ENCODE measurements at regions not wholly inside any gene's neighbourhood (a gene's known extent, or its start where the extent isn't known, plus 50 kb on each side); places are given as distances from the start of the nearest gene placed in this dataset.
"Not testable (repeated sequence)": the region's sequence is repeated elsewhere in the genome, so short reads cannot be mapped to it uniquely, and the experiment has no call there.

DNA sequence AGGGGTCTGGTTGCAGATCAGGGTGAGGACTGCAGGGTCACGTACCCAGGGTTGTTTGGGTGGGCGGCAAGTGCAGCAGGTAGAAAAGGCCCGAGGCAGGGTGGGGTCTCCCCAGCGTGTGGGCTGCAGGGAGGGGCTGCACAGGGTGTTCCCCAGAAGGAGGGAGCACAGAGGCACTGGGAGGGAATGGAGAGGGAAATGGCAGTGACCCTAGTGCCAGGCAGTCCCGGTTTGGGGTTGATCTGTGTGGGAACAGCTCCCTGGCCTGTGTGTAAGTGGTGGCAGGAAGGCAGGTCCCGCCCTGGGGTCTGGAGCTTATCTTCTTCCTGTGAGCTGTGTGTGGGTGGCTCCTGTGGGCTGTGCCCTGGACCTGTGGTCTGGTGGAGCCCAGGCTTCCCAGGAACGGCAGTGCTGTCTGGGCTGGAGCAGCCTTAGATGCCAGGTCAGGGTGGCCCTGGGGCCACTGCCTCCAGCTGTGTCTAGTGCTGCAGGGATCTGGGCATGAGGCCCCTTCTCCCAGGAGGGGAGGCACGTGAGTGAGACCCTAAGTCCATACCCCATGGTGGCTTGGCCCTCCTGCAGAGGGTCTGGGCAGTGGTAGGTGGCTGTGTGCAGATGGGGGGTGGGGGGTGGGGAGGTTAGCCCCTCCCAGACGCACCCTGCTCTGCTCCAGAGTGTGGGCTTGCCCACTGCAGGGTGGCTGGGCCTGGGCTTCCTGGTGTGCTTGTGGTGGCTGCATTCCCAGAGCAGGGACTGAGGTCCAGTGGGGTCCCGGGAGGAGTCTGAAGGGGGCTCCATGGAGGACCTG is 363.5 kb downstream of the TMEM121 start:
- DNase-seq (ENCODE audit: low spot score) = no peak

DNA sequence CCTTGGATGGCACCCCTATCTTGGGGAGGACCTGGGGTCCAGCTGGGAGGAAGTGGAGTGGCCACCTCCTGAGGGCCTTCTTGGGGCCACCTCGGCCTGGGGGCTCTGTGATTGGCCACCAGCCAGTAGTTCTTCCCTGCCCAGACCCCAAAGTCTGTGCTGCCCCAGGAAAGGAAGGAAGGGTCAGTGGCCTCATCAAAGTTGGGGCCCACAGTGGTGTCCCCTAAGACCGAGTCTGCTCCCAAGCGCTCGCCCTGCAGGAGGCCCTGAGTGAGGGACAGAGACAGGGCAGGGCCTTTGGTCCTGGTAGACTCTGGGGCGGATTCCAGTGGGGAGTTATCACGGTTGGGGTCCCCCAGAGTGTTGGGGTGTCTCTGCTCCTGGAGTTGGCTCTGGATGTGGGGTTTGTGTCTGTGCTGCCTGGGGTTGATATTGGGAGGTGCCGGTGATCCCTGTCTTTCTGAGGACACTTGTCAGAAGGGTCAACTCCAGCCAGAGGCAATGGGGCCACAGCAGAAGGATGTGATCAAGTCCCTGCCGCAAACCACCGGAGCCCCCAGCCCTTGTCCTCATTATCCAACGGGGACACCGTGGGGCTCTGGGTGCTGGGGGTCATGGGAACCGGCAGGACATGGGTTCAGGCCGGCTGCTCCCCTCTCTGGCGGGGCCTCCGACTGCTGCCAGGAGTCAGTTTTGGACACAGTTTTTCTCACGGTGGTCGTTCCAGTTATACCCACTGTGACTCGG is 364.3 kb downstream of the TMEM121 start:
- no peak for DNase-seq (ENCODE audit: low spot score)

DNA sequence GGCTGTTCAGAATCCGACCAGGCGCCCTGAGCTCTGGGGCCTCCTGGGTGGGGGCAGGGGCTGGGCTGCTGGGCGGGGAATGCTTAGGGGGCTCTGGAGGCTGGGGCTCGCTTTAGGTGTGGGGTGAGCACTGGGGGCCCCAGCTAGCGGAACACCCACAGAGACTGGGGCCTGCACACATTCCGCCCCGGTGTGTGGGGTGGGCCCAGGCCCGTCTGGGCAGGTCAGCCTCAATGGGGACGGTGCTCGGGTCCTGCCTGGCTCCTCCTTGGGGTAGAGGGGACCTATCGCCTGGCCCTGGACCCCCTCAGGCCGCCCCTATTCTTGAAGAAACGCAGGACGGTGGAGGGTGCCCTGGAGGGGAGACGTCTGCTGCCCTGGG is 364.8 kb downstream of the TMEM121 start:
- no peak for DNase-seq (ENCODE audit: low spot score)

DNA sequence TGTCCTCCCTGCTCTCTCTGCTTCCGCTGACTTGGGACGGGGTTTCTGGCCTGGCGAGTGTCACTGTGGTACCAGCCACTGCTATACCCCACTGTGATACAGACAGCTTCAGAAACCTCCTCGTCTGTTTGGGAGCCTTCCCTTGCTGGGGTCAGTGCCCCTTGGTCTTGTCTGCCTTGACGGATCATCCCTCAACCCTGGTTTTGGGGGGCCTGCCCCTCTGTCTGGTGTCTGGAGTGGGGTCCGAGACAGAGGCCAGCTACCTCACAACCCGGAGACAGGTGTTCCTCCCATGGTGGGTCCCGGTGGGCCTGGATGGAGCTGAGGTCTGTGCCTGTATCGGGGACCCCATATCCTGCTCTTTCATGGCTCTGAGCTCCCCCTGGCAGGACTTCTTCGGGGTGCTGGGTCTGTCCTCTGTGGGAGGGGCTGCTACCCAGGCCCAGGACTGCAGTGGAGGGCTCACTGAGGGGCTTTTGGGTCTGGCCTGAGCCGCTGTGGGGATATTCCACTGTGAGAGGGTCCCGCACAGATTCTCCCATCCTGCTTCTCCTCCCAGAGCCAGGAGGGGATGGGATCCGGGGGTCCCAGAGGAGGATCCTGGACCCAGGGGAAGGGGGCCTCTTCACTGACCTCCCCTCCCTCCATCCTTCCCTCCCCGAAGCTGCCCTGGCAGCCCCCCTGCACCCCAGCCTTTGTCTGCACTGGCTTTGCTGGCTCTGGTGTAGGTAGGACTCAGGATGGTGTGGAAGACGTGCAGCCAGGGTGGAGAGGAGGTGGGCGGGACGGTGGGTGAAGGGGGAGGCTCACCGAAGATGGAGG is 365.5 kb downstream of the TMEM121 start:
- DNase-seq (ENCODE audit: low spot score) = no peak

DNA sequence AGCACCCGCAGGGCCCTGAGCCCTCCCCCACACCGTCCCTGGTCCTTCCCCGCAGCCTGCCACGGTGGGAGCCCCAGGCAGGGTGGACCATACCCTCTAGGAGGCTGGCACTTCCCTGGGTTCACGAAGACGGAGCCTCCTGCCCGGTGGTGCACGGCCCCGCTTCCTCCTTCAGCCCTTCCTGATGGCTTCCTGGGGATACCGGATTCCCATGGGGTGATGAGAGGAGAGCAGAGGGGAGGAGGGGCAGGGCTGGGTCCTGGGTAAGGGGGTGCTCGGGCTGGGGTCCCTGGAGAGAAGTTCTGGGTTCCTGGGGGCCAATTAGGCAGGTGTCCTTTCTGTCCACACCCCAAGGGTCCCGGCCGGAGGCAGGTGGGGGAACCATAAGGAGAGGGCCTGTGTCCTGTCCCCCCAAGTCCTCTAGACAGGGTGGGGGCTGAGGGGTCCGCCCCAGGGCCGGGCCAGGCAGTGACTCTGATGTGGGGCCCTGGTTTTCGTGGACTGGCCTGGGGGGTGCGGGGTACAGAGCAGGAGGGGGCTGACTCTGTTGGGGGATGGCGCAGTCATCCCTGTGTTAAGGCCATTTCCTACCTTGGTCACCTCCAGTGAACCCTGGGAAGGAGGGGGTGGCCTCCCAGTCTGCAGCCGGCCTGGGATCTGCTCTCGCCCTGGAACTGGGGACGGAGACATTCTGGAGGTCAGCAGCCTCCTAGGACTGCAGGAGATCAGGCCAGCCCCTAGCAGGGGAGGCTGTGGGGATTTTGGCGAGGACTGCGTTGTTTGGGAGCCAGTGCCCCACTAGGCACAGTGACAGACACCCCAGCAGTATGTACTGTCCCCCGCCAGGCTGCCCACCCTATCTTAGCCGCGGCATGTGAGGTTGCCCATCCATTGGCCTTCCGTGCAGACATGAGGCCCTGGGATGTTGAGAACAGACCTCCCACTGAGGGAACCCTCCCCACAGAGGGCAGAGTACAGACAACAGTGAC is 366.4 kb downstream of the TMEM121 start:
- DNase-seq (ENCODE audit: low spot score) = not testable (repeated sequence)

DNA sequence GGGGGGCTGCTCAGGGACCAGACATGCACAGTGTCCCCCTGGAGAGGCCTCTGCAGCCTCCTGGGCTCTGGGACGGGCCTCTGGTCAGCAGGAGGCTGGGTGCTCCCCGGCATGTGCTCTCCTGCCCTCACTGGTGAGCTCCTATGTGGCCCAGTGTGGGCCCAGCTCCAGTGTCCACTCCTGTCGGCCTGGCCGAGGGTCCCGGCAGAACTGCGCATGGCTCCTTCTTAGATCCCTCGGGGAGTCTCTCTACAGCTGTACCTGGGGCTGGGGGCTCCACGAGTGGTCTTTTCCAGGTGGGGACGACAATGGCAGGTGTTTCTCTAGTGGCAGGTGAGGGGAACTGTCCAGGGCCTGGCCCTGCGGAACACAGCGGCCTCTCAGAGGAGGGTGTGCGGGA is 367.3 kb downstream of the TMEM121 start:
- DNase-seq (ENCODE audit: low spot score) = not testable (repeated sequence)

DNA sequence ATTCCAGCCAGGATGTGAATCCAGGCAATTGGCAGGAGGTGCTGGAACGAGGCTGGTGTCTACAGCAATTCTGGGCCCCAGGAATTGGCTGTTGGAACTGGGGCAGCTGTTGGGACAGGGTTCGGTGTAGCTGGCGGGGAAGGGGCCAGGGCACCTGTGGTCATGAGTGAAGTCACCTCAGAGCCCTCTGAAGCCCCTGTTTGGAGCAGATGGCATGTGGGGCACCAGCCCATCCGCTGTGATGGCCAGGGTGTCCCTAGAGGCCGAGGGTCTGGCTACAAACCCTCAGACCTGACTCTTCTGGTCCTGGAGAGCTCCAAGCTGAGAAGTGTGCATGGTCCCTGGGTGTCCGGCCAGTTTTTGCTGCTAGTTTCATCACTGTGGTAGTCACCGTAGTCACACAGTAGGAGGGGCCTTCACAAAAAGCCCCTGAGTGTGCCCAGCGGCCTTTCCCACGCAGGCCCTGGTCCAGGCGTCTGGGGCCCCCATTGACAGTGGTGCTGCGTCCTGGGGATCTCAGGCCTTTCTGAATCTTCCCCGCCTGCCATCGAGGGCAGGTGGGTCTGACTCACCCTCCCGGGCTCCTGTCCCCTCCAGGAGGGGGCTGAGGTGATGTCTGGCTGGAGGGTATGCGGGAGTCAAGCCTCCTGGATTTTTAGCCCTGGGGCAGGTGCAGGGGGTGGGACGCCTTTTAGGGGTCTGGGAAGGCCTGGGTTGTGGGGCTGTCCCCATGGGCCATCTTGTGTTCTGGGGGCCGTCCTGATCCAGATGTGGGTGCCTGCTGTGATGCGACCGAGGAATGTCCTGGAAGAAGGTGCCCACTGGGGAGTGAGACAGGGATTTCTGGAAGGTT is 368.0 kb downstream of the TMEM121 start:
- no peak for DNase-seq (ENCODE audit: low spot score)

DNA sequence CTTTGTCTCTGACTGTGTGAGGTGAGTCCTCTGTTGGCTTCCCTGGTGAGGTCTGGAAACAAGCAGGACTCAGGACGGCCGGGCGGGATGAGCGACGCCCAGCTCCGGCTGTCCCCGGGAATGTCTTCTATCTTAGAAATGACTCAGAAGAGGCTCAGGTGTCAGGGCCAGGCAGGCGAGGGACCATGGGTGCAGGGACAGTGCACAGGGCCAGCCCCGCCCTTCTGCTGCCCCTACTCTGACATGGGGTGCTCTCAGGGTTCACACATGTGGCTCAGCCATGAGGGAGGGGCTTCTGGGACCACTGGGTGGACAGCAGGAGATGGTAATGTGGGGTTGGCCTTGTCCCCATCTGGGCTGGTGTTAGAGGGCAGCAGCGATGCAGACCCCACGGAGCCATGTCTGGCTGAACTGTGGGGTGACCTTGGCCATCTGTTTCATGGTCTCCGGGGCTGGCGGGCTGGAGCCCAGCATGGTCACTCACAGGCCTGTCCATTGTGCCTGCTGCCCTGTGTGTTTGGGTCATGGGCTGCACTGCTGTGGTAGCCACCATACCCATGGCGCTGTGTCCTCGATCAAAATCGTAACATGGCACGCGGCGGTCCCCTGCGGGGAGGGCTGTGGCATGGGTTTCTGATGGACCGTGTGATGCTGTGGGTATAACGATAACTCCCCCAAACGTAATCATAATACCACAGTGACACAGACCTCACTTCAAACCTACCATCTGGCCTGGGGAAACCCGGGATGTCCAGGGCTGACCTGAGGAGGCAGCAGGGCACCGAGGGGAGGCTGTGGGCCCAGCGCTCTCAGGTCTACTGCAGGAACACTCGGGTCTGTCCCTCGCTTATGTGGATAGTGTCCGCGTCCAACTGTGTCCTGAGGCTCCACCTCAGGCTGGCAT is 368.8 kb downstream of the TMEM121 start:
- DNase-seq (ENCODE audit: low spot score) = no peak

DNA sequence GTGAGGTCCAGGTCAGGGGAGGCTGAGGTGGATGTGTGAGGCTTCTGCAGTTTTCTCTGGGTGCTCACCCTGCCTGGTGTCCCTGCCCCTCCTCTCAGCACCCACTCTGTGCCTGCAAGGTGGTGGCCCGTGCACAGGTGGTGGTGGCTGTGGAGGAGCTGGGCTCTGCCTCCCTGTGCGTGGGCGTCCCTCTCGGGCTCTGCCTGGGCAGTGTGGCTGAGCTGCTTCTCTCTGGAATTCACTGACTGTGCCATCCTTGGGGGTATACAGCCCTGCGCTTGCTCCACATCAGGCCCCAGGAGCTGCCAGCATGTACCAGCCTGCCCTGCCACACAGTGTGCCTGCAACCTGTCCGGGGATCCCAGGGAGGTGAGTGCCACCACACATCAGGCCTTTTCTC is 369.8 kb downstream of the TMEM121 start:
- not testable (repeated sequence) for DNase-seq (ENCODE audit: low spot score)

DNA sequence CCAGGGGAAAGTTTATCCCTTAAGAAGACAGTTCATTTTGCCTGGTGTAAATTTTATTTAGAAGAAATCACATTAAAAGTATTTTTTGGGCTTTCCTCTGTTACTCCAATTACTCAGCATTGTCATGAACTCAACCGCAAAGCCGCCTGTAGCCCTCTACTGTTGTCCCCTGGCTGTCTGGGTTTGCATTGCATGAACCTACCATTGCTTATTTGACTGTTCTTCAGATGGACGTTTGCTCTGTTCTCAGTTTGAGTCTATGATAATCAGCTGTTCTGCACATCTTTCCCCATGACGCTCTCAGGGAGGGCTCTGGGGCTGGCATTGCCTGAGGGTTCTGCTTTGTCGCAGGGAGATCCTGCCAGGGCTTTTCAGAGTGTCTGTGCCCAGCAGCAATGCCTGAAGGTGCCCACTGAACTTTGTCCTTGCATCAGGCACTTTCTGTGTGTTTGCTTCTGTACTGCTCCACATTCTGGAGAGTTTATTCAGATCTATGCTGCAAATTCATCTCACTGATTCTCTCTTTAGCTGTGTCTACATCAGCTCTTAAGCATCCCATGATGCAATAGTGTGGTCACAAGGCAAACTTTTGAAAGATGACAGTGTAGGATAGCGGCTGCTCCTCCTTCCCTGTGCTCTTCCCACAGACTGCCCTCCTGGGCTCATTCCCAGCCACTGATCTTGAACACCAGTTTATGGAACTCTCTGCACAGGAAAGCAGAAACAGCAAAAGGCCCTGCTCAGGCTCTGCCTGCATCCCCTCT is 370.8 kb downstream of the TMEM121 start:
- DNase-seq (ENCODE audit: low spot score) = not testable (repeated sequence)

DNA sequence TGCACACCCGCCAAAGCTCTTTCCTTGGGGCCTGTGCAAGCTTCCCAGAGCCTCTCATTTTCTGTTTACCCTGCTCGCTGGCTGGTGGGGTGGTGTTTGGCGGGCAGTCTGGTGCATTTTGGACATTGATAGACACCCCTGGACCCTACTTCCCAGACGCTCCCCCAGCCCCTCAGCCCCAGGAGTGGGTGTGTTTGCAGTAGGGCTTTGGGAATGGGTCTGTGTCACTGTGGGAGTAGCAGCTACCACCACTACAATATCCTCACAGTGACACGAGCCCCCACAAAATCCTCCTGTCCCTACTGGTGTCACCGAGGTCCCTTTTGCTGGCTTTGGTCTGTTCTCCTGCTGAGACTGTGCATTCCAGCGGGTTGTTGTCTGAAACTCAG is 371.3 kb downstream of the TMEM121 start:
- DNase-seq (ENCODE audit: low spot score) = no peak

DNA sequence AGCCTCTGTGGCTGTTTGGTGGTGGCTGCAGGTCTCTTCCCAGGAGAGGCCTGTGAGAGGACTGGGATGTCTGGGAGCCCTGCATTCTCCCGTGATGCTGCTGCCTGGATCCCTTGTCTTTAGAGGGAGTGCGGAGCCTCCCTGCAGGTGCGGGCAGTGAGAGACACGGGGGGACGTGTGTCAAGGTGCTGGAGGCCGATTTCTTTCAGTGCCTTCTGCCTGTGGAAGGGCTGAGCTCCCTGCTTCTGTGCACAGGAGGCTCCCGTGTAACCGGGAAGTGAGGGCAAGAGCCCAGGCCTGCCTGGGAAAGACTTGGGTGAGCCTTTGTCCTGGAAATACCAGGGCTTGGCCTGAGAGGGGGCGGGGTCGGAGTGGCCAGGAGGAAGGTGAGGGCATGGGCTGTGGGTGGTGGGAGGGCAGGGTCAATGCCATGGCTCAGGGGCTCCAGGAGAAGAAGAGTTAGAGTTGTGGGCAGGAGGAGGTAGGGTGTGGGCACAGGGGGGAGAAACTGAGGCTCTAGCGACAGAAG is 372.2 kb downstream of the TMEM121 start:
- no peak for DNase-seq (ENCODE audit: low spot score)

DNA sequence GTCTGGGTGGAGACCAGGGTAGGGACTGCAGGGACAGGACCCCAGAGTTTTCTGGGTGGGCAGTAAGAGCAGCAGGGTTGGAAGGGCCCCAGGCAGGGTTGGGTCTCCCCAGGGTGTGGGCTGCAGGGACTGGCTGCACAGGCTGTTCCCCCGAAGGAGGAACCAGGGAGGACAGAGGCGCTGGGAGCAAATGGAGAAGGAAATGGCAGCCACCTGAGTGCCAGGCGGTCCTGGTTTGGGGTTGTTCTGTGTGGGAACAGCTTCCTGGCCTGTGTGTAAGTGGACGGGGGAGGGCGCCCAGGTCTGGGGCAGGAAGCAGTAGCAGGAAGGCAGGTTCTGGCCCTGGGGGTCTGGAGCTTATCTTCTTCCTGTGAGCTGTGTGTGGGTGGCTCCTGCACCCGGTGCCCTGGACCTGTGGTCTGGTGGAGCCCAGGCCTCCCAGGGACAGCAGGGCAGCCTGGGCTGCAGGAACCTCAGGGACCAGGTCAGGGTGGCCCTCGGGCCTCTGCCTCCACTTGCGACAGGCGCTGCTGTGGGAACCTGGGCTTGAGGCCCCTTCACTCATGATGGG is 372.8 kb downstream of the TMEM121 start:
- no peak for DNase-seq (ENCODE audit: low spot score)

DNA sequence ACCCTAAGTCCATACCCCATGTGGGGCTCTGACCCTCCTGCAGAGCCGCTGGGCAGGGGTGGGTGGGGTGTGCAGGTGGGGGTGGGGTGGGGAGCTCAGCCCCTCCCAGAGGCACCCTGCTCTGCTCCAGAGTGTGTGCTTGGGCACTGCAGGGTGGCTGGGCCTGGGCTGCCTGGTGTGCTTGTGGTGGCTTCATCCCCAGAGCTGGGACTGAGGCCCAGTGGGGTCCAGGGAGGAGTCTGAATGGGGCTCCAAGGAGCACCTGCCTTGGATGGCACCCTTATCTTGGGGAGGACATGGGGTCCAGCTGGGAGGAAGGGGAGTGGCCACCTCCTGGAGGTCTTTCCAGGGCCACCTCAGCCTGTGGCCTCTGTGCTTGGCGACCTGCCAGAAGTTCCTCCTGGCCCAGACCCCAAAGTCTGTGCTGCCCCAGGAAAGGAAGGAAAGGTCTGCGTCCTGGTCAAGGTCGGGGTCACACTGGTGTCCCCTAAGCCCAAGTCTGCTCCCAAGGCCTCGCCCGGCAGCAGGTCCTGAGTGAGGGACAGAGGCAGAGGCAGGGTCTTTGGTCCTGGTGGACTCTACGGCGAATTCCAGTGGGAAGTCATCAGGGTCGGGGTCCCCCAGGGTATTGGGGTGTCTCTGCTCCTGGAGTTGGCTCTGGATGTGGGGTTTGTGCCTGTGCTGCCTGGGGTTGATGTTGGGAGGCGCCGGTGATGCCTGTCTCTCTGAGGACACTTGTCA is 373.4 kb downstream of the TMEM121 start:
- DNase-seq (ENCODE audit: low spot score) = no peak

DNA sequence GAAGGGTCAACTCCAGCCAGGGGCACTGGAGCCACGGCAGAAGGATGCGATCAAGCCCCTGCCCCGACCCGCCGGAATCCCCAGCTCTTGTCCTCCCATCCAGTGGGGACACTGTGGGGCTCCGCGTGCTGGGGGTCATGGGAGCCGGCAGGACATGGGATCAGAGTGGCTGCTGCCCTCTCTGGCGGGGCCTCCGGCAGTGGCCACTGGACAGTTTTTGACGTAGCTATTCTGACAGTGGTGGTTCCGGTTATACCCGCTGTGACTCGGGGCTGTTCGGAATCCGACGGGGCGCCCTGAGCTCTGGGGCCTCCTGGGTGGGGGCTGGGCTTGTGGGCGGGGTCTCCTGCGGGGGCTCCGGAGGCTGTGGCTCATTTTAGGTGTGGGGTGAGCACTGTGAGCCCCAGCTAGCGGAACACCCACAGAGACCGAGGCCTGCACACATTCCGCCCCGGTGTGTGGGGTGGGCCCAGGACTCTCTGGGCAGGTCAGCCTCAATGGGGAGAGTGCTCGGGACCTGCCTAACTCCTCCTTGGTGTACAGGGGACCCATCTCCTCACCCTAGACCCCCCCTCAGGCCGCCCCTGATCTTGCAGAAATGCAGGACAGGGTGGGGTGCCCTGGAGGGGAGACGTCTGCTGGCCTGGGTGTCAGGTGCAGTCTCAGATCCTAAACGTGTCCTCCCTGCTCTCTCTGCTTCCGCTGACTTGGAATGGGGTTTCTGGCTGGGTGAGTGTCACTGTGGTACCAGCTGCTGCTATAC is 374.2 kb downstream of the TMEM121 start:
- DNase-seq (ENCODE audit: low spot score) = no peak

DNA sequence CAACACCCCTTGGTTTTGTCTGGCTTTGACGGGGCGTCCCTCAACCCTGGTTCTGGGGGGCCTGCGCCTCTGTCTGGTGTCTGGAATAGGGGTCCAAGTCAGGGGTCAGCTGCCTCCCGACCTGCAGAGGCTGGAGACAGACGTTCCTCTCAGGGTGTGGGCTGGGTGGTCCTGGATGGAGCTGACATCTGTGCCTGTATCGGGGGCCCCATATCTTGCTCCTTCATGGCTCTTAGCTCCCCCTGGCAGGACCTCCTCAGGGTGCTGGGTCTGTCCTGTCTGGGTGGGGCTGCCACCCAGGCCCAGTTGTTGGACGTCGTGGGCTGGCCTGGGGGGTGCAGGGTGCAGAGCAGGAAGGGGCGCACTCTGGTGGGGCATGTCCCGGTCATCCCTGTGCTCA is 374.8 kb downstream of the TMEM121 start:
- DNase-seq (ENCODE audit: low spot score) = no peak

All from AG20443 (cell line).